HepG2 (cell line): ENCODE measurements at regions not wholly inside any gene's neighbourhood (a gene's known extent, or its start where the extent isn't known, plus 50 kb on each side); places are given as distances from the start of the nearest gene placed in this dataset.
A peak's percentile ranks its signal among the peaks of the same experiment; 100 is the strongest.

Experiments used
- KIAA2018 ChIP-seq: sonication (generic); formaldehyde crosslinking; IDR thresholded peaks from 2 replicates; pipeline ENCODE4 v1.5.0; 2020; ENCODE audit warnings: mild to moderate bottlenecking, missing genetic modification reagents, borderline replicate concordance
- PHF5A ChIP-seq: IDR thresholded peaks from one replicate; pipeline ENCODE4 v1.6.1; 2018; ENCODE audit warnings: low read depth, missing genetic modification reagents; ENCODE audit not compliant: unreplicated experiment
- SKIL ChIP-seq: sonication (generic); formaldehyde crosslinking; IDR thresholded peaks from 2 replicates; pipeline ENCODE4 v1.8.0; 2022; ENCODE audit warnings: missing genetic modification reagents, mild to moderate bottlenecking, moderate library complexity, borderline replicate concordance
- ZNF101 ChIP-seq: sonication (generic); formaldehyde crosslinking; IDR thresholded peaks from 2 replicates; pipeline ENCODE4 v1.4.0; 2020; ENCODE audit warnings: mild to moderate bottlenecking, low read depth, missing genetic modification reagents, borderline replicate concordance
- ZNF264 ChIP-seq: sonication (generic); formaldehyde crosslinking; IDR thresholded peaks from 2 replicates; pipeline ENCODE4 v1.4.0; 2020; ENCODE audit warnings: missing genetic modification reagents
- ZNF484 ChIP-seq: sonication (generic); formaldehyde crosslinking; IDR thresholded peaks from 2 replicates; pipeline ENCODE4 v1.5.1; 2020; ENCODE audit warnings: mild to moderate bottlenecking, low read depth, missing genetic modification reagents, borderline replicate concordance
- ZNF512B ChIP-seq: sonication (generic); formaldehyde crosslinking; IDR thresholded peaks from 2 replicates; pipeline ENCODE4 v1.5.1; 2020; ENCODE audit warnings: missing genetic modification reagents, mild to moderate bottlenecking, borderline replicate concordance
- ZNF570 ChIP-seq: sonication (generic); formaldehyde crosslinking; IDR thresholded peaks from 2 replicates; pipeline ENCODE4 v1.4.0; 2020; ENCODE audit warnings: mild to moderate bottlenecking, missing genetic modification reagents, borderline replicate concordance
- ZNF639 ChIP-seq: conservative IDR thresholded peaks from 2 replicates; pipeline ENCODE4 v1.6.1; 2018; ENCODE audit warnings: missing genetic modification reagents
- ZNF7 ChIP-seq: IDR thresholded peaks from 2 replicates; pipeline ENCODE4 v1.6.1; 2016; ENCODE audit warnings: missing biosample characterization, missing genetic modification reagents
- ZNF816 ChIP-seq: sonication (generic); formaldehyde crosslinking; IDR thresholded peaks from 2 replicates; pipeline ENCODE4 v1.8.0; 2022; ENCODE audit warnings: missing genetic modification reagents, mild to moderate bottlenecking, borderline replicate concordance

- TF ChIP-seq SKIL (peak; percentile 97), ZNF816 (CRISPR knock-in tag) (no peak), ZNF7 (CRISPR knock-in tag) (no peak), ZNF570 (CRISPR knock-in tag) (no peak), ZNF484 (CRISPR knock-in tag) (no peak), ZNF639 (CRISPR knock-in tag) (no peak), ZNF512B (no peak), ZNF101 (CRISPR knock-in tag) (no peak), PHF5A (peak; percentile 25), ZNF264 (CRISPR knock-in tag) (no peak), KIAA2018 (no peak)
Measured at GRCh38 chr5:74953937-74954720, 87.9 kb upstream of the FAM169A start (continued).
